Vagina (tissue), 2 donors: ENCODE measurements at regions not wholly inside any gene's neighbourhood (a gene's known extent, or its start where the extent isn't known, plus 50 kb on each side); places are given as distances from the start of the nearest gene placed in this dataset.

Experiments
- DNase-seq, 2 donors: peaks; one replicate each; pipeline ENCODE4 v3.0.0-alpha.2; 2017; ENCODE audit errors: extremely low spot score in 2 of 2
- H3K27ac ChIP-seq: fragments of 200-600 bp; sonication (generic); one replicate; pipeline ENCODE4 v1.5.1; 2019
- H3K27me3 ChIP-seq: fragments of 200-600 bp; sonication (generic); one replicate; pipeline ENCODE4 v1.5.1; 2019
- H3K36me3 ChIP-seq, 2 donors: fragments of 200-600 bp; sonication (generic); one replicate each; pipeline ENCODE4 v1.5.1; 2017 to 2019
- H3K4me1 ChIP-seq: fragments of 200-600 bp; sonication (generic); one replicate; pipeline ENCODE4 v1.5.1; 2019
- H3K4me3 ChIP-seq, 2 donors: fragments of 200-600 bp; sonication (generic); 1 replicate in 1 of 2; 2 replicates in 1 of 2; pipeline ENCODE4 v1.5.1; 2016 to 2019
- H3K9me3 ChIP-seq: fragments of 200-600 bp; sonication (generic); one replicate; pipeline ENCODE4 v1.5.1; 2019
- POLR2A ChIP-seq, 2 donors: fragments of 450-650 bp; IDR thresholded peaks; one replicate each; pipeline ENCODE4 v1.6.1; 2017; ENCODE audit warnings: antibody characterized with exemption in 2 of 2, mild to moderate bottlenecking in 2 of 2, moderate library complexity in 2 of 2
- POLR2AphosphoS5 ChIP-seq, 2 donors: sonication (generic); formaldehyde crosslinking; IDR thresholded peaks; one replicate each; pipeline ENCODE4 v1.9.0; 2017; ENCODE audit warnings: antibody characterized with exemption in 2 of 2, mild to moderate bottlenecking in 2 of 2, low read depth in 1 of 2; ENCODE audit not compliant: insufficient read depth in 1 of 2
- intact Hi-C: fragments of 100-400 bp; cut with DNase I; formaldehyde crosslinking; loops from one replicate; pipeline ENCODE4 v1.15.1; 2023
- TF ChIP-seq, protein P1 (sequence below), 3 experiments: fragments of 450-650 bp in 2 of 3; fragments of 200-600 bp in 1 of 3; sonication (generic) in 1 of 3; IDR thresholded peaks; one replicate each; pipeline ENCODE4 v1.5.1; 2017 to 2019; ENCODE audit warnings: antibody characterized with exemption in 3 of 3, mild to moderate bottlenecking in 2 of 3, moderate library complexity in 2 of 3

GRCh38 chr4:141503260-141503659 is 133.1 kb upstream of the IL15 start:
- intact Hi-C loops: no loop called here
- no peak for DNase-seq
- Histone ChIP-seq H3K27ac (no peak overlapping the region), H3K4me3 (no peak overlapping the region), H3K9me3 (no peaks in the 10 kb centered on the region), H3K4me1 (no peaks in the 10 kb centered on the region), H3K27me3 (no peaks in the 10 kb centered on the region), H3K36me3 (no peaks in the 10 kb centered on the region)
- TF ChIP-seq, protein P1, sequence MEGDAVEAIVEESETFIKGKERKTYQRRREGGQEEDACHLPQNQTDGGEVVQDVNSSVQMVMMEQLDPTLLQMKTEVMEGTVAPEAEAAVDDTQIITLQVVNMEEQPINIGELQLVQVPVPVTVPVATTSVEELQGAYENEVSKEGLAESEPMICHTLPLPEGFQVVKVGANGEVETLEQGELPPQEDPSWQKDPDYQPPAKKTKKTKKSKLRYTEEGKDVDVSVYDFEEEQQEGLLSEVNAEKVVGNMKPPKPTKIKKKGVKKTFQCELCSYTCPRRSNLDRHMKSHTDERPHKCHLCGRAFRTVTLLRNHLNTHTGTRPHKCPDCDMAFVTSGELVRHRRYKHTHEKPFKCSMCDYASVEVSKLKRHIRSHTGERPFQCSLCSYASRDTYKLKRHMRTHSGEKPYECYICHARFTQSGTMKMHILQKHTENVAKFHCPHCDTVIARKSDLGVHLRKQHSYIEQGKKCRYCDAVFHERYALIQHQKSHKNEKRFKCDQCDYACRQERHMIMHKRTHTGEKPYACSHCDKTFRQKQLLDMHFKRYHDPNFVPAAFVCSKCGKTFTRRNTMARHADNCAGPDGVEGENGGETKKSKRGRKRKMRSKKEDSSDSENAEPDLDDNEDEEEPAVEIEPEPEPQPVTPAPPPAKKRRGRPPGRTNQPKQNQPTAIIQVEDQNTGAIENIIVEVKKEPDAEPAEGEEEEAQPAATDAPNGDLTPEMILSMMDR (IDR thresholded peaks at IDR 0.05): no peak
- TF ChIP-seq POLR2A (IDR thresholded peaks at IDR 0.05): no peak
- no peak for TF ChIP-seq POLR2AphosphoS5 (IDR thresholded peaks at IDR 0.05; ENCODE audit: insufficient read depth in 1 of 2, low read depth in 1 of 2)

DNA sequence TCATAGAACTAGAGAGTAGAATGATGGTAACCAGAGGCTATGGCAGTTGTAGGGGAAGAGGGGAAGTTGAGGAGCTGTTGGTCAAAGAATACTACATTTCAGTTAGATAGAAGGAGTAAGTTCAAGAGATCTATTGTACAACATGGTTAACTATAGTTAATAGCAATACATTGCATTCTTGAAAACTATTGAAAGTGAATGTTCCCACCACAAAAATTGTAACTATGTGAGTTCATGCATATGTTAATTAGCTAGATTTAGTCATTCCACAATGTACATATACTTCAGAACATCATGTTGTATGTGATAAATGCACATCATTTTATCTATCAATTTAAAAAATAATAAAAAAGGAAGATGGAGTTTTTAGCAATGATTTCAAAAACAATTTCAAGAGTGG is 125.3 kb upstream of the IL15 start:
- no peak for TF ChIP-seq POLR2A (IDR thresholded peaks at IDR 0.05)
- TF ChIP-seq, protein P1 (IDR thresholded peaks at IDR 0.05): no peak
- no peak for TF ChIP-seq POLR2AphosphoS5 (IDR thresholded peaks at IDR 0.05; ENCODE audit: insufficient read depth in 1 of 2, low read depth in 1 of 2)
- no peaks in the 10 kb centered on the region for H3K9me3 ChIP-seq
- H3K4me3 ChIP-seq: no peak overlapping the region
- intact Hi-C loops: no loop called here
- H3K27me3 ChIP-seq: no peaks in the 10 kb centered on the region
- DNase-seq: no peak
- H3K36me3 ChIP-seq: no peaks in the 10 kb centered on the region
- H3K4me1 ChIP-seq: no peaks in the 10 kb centered on the region
- H3K27ac ChIP-seq: no peak overlapping the region

- no peaks in the 10 kb centered on the region for H3K9me3 ChIP-seq
- intact Hi-C loops: loop anchor here (2.0 kb wide), 1 partner anchor 33 kb away; no protein-coding TSS in a partner anchor
- TF ChIP-seq POLR2A (IDR thresholded peaks at IDR 0.05): no peak
- TF ChIP-seq, protein P1 (IDR thresholded peaks at IDR 0.05): no peak
- no peak for TF ChIP-seq POLR2AphosphoS5 (IDR thresholded peaks at IDR 0.05; ENCODE audit: insufficient read depth in 1 of 2, low read depth in 1 of 2)
- H3K36me3 ChIP-seq: no peaks in the 10 kb centered on the region
- no peaks in the 10 kb centered on the region for H3K4me1 ChIP-seq
- H3K27me3 ChIP-seq: no peaks in the 10 kb centered on the region
- H3K27ac ChIP-seq: no peak overlapping the region
- H3K4me3 ChIP-seq: no peak overlapping the region
- no peak for DNase-seq
Measured at GRCh38 chr4:141513866-141514265, 122.5 kb upstream of the IL15 start.

DNA sequence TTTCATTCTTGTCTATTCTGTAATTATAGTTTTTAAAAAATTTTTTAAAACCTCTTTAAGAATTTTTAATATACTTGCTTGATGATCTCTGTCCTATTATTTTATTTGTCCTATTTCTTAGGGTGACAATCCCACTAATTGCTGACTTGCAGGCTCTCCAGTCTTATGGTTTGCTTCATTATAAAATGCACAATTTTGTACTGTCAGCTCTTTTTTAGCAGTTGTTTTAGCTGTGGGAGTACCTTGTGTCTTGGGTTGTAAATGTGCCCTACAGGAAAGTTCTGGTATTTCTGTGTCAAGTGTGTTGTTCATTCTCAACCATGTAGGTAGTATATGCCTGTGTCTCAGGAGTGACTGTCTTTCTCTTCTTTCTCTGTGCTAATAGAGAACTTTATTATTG is 118.2 kb upstream of the IL15 start:
- H3K27me3 ChIP-seq: no peaks in the 10 kb centered on the region

DNA sequence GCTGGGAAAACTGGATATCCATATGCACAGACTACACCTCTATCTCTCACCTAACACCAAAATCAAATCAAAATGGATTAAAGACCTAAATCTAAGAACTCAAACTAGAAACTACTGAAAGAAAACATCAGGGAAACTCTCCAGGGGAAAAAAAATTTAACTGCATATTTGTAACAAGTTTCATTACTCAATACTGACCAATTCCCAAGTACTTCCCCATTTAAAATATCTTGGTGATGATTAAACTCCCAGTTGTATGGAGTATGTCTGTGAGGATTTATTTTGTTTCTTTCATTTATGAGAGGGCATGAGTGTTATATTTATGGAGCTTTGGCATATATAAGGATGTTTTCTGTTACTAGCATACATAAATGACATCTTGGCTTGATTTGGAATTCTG is 112.3 kb upstream of the IL15 start:
- no peak overlapping the region for H3K4me3 ChIP-seq
- H3K36me3 ChIP-seq: no peaks in the 10 kb centered on the region
- no peaks in the 10 kb centered on the region for H3K4me1 ChIP-seq
- H3K27me3 ChIP-seq: no peaks in the 10 kb centered on the region
- no peak for DNase-seq
- TF ChIP-seq, protein P1 (IDR thresholded peaks at IDR 0.05): no peak
- no peak for TF ChIP-seq POLR2AphosphoS5 (IDR thresholded peaks at IDR 0.05; ENCODE audit: insufficient read depth in 1 of 2, low read depth in 1 of 2)
- TF ChIP-seq POLR2A (IDR thresholded peaks at IDR 0.05): no peak
- H3K9me3 ChIP-seq: no peaks in the 10 kb centered on the region
- no peak overlapping the region for H3K27ac ChIP-seq
- intact Hi-C loops: no loop called here

More for the DNA sequence above, 118.2 kb upstream of the IL15 start:
- Histone ChIP-seq H3K4me1 (no peaks in the 10 kb centered on the region), H3K36me3 (no peaks in the 10 kb centered on the region), H3K27ac (no peak overlapping the region), H3K9me3 (no peaks in the 10 kb centered on the region), H3K4me3 (no peak overlapping the region)
- TF ChIP-seq POLR2AphosphoS5 (IDR thresholded peaks at IDR 0.05; ENCODE audit: insufficient read depth in 1 of 2, low read depth in 1 of 2): no peak
- TF ChIP-seq POLR2A (IDR thresholded peaks at IDR 0.05): no peak
- TF ChIP-seq, protein P1 (IDR thresholded peaks at IDR 0.05): no peak
- DNase-seq: no peak
- intact Hi-C loops: no loop called here
